ENCODE measurements at regions not wholly inside any gene's neighbourhood (a gene's known extent, or its start where the extent isn't known, plus 50 kb on each side); places are given as distances from the start of the nearest gene placed in this dataset.
"Not testable (repeated sequence)": the region's sequence is repeated elsewhere in the genome, so short reads cannot be mapped to it uniquely, and the experiment has no call there.

DNA sequence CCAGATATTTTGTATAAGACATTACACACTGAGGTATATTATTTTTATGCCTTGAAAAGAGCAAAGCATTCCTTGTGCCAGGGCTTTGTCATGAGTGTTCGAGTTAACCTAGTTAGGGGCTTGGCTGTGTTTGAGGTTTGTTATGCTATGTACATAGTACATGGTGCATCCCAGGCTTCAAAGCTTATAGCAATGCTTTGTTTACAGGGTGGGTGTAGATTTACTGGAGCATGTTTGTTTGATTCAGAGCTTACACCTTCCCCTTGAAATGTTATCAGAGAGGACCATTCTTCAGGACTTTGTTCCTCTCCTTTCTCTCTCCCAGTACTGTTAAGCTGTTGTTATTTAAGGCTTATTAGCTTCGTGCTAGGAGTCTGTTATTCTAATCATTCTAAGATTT is 738.7 kb upstream of the LRRTM4 start:
- WGBS = 24% methylated on average over 2 of the region's 2 CpGs
- Histone ChIP-seq H3K9me3 (ENCODE audit: control insufficient read depth in 4 of 4, low read length in 3 of 4) (no peaks in the 10 kb centered on the region), H3K27me3 (ENCODE audit: control insufficient read depth in 4 of 4, insufficient read depth in 4 of 4, low read length in 3 of 4) (no peaks in the 10 kb centered on the region), H3K27ac (ENCODE audit: low read depth in 1 of 2, low read length in 2 of 2) (no peak overlapping the region), H3K4me1 (ENCODE audit: control insufficient read depth in 4 of 4, insufficient read depth in 4 of 4, low read length in 3 of 4) (no peaks in the 10 kb centered on the region), H3K9ac (ENCODE audit: low read depth in 1 of 2, low read length in 2 of 2) (no peak overlapping the region), H3K36me3 (ENCODE audit: control insufficient read depth in 4 of 4, insufficient read depth in 3 of 4, low read depth in 1 of 4, low read length in 3 of 4) (no peaks in the 10 kb centered on the region), H3K4me3 (ENCODE audit: low read depth in 1 of 3, low read length in 3 of 3) (no peak overlapping the region)
- DNase-seq (ENCODE audit: low spot score) = no peak
- TF ChIP-seq GABPA (IDR thresholded peaks at IDR 0.05 in 1 of 2, conservative IDR thresholded peaks at IDR 0.05 in 1 of 2) (no peak), ZBTB33 (IDR thresholded peaks at IDR 0.05) (no peak), SP1 (IDR thresholded peaks at IDR 0.05) (no peak), REST (IDR thresholded peaks at IDR 0.05) (no peak), NR2F2 (IDR thresholded peaks at IDR 0.05) (no peak), EGR1 (IDR thresholded peaks at IDR 0.05; ENCODE audit: low read depth in 2 of 2) (no peak), YY1 (IDR thresholded peaks at IDR 0.05) (no peak), FOXA1 (IDR thresholded peaks at IDR 0.05) (no peak), RAD21 (IDR thresholded peaks at IDR 0.05) (no peak), TAF1 (conservative IDR thresholded peaks at IDR 0.05) (no peak), RXRA (IDR thresholded peaks at IDR 0.05) (no peak), CTCF (IDR thresholded peaks at IDR 0.05; ENCODE audit: low read depth, low read length, missing input control) (no peak)
- TF ChIP-seq, protein P1, sequence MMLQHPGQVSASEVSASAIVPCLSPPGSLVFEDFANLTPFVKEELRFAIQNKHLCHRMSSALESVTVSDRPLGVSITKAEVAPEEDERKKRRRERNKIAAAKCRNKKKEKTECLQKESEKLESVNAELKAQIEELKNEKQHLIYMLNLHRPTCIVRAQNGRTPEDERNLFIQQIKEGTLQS (IDR thresholded peaks at IDR 0.05) = no peak
- TF ChIP-seq, protein P2, sequence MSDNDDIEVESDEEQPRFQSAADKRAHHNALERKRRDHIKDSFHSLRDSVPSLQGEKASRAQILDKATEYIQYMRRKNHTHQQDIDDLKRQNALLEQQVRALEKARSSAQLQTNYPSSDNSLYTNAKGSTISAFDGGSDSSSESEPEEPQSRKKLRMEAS (IDR thresholded peaks at IDR 0.05) = no peak

GRCh38 chr2:78261454-78261853 is 739.3 kb upstream of the LRRTM4 start:
- TF ChIP-seq TAF1 (conservative IDR thresholded peaks at IDR 0.05) = no peak
- no peaks in the 10 kb centered on the region for H3K27me3 ChIP-seq (ENCODE audit: control insufficient read depth in 4 of 4, insufficient read depth in 4 of 4, low read length in 3 of 4)
- H3K9ac ChIP-seq (ENCODE audit: low read depth in 1 of 2, low read length in 2 of 2) = no peak overlapping the region
- no peak overlapping the region for H3K4me3 ChIP-seq (ENCODE audit: low read depth in 1 of 3, low read length in 3 of 3)
- WGBS = 43% methylated on average over 1 of the region's 1 CpG
- no peaks in the 10 kb centered on the region for H3K4me1 ChIP-seq (ENCODE audit: control insufficient read depth in 4 of 4, insufficient read depth in 4 of 4, low read length in 3 of 4)
- DNase-seq (ENCODE audit: low spot score) = no peak
- H3K27ac ChIP-seq (ENCODE audit: low read depth in 1 of 2, low read length in 2 of 2) = no peak overlapping the region
- H3K9me3 ChIP-seq (ENCODE audit: control insufficient read depth in 4 of 4, low read length in 3 of 4) = no peaks in the 10 kb centered on the region
- no peaks in the 10 kb centered on the region for H3K36me3 ChIP-seq (ENCODE audit: control insufficient read depth in 4 of 4, insufficient read depth in 3 of 4, low read depth in 1 of 4, low read length in 3 of 4)

DNA sequence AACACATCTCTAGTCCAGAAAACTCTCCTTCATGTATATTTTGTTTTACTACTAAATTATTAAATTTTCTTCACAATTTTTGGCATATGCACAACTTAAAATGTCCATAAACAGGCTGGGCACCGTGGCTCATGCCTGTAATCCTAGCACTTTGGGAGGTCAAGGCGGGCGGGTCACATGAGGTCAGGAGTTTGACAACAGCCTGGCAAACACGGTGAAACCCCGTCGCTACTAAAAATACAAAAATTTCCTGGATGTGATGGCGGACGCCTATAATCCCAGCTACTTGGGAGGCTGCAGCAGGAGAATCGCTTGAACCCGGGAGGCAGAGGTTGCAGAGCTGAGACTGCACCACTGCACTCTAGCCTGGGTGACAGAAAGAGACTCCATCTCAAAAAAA is 739.9 kb upstream of the LRRTM4 start:
- H3K27me3 ChIP-seq (ENCODE audit: control insufficient read depth in 4 of 4, insufficient read depth in 4 of 4, low read length in 3 of 4); DNase-seq (ENCODE audit: low spot score); H3K4me1 ChIP-seq (ENCODE audit: control insufficient read depth in 4 of 4, insufficient read depth in 4 of 4, low read length in 3 of 4); H3K4me3 ChIP-seq (ENCODE audit: low read depth in 1 of 3, low read length in 3 of 3); H3K36me3 ChIP-seq (ENCODE audit: control insufficient read depth in 4 of 4, insufficient read depth in 3 of 4, low read depth in 1 of 4, low read length in 3 of 4); H3K9me3 ChIP-seq (ENCODE audit: control insufficient read depth in 4 of 4, low read length in 3 of 4); H3K27ac ChIP-seq (ENCODE audit: low read depth in 1 of 2, low read length in 2 of 2); H3K9ac ChIP-seq (ENCODE audit: low read depth in 1 of 2, low read length in 2 of 2): not testable (repeated sequence)
- WGBS = 37% methylated on average over 10 of the region's 10 CpGs
